HG02885 (cell line): ENCODE measurements at regions not wholly inside any gene's neighbourhood (a gene's known extent, or its start where the extent isn't known, plus 50 kb on each side); places are given as distances from the start of the nearest gene placed in this dataset.

Experiments used
- ATAC-seq: cut with Tn5 transposase; IDR thresholded peaks from one replicate; pipeline ENCODE4 v1.9.1; 2021; ENCODE audit warnings: mild to moderate bottlenecking; ENCODE audit not compliant: unreplicated experiment, poor library complexity

- no peak for ATAC-seq
Observed at GRCh38 chr16:85266857-85267256, 154.6 kb upstream of the CIBAR2 start.

- no peak for ATAC-seq
Observed at GRCh38 chr16:85267414-85267945, 155.2 kb upstream of the CIBAR2 start.

- ATAC-seq = no peak
Observed at GRCh38 chr16:85269165-85269564, 156.9 kb upstream of the CIBAR2 start.

GRCh38 chr16:85270374-85270773 is 158.1 kb upstream of the CIBAR2 start:
- no peak for ATAC-seq

GRCh38 chr16:85271198-85271597 is 158.9 kb upstream of the CIBAR2 start:
- ATAC-seq = no peak

- no peak for ATAC-seq
Observed at GRCh38 chr16:85273293-85273692, 161.0 kb upstream of the CIBAR2 start.

- no peak for ATAC-seq
Observed at GRCh38 chr16:85274501-85274900, 162.2 kb upstream of the CIBAR2 start.

DNA sequence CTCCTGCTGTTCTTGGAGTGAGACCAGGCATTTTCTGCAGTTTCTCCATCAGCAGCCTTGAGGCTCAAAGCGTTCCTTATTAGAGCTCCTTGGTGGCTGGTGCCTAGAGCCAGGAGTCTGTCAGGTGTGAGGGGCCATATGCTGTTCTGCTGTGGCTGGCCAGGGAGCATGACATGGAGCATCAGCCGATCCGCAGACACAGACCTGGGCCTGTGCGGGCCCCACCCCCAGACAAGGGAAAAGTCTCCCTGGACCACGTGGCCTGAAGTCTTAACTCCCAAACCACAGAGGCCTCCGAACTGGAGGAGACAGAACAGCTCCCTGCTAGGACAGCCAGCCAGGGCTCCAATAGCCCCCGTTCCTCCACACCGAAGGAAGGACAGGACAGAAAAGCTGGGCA is 162.7 kb upstream of the CIBAR2 start:
- no peak for ATAC-seq

GRCh38 chr16:85275533-85276249 is 163.4 kb upstream of the CIBAR2 start:
- ATAC-seq = no peak

GRCh38 chr16:85276258-85276657 is 164.0 kb upstream of the CIBAR2 start:
- no peak for ATAC-seq

DNA sequence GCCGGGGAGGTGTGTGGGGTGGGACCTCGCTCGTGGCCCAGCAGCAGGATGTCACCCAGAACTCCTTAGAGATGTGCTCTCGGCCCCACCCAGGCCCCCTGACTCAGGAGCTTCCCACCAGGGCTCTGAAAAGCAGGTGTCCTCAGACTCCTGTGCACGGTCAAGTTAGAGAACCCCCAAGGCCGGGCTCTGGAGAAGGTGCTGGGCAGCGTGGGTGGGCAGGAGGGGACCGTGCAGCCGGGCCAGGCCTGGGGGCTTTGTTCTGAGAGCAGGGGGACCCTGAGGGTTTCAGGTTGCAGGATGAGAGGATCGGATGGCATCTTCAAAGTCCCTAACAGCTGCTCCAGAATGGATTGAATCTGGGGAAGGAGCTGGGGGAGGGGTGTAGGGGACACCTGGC is 164.4 kb upstream of the CIBAR2 start:
- no peak for ATAC-seq

- no peak for ATAC-seq
Observed at GRCh38 chr16:85278839-85279238, 166.6 kb upstream of the CIBAR2 start.

DNA sequence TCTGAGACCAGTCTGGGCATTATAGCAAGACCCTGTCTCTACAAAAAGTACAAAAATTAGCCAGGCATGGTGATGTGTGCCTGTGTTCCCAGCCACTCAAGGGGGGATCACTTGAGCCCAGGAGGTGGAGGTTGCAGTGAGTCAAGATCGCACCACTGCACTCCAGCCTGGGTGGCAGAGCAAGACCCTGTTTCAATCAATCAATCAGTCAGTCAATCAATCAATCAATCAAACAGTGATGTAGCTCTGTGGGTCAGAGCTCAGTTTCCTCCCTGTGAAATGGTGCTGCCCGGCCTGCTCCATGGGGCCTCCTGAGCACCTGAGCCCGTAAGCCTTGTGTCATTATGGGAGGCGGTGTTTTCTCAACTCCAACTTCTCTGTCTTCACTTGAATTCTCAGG is 167.1 kb upstream of the CIBAR2 start:
- ATAC-seq = no peak

DNA sequence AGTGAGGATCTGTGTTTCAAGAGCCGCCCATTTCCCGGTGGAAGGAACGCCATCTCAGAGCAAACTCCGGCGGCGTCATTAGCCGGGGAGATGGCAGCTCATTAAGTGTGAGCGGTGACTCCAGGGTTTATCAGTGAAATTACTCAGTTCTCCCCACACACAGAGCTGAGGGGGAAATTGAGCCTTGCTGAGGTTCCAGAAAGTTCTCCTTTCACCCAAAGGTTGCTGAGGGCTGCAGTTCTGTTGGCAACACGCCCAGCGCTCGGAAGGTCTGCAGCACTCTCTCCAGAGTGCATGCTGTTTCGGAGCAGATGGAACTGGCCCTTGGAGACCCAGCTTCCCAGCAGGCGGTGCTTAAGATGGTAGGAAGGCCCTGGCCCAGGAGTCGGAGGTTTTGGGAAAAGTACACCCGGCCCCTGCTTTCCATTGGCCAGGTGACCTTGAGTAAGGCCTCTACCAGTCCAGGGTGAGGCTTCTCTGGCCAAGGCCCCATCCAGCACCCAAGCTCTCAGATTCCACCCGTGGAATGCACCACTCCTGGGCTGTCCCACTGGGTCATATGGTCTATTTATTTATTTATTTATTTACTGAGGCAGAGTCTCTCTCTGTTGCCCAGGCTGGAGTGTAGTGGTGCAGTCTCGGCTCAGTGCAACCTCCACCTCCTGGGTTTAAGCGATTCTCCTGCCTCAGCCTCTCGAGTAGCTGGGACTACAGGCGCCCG is 167.7 kb upstream of the CIBAR2 start:
- ATAC-seq = no peak

DNA sequence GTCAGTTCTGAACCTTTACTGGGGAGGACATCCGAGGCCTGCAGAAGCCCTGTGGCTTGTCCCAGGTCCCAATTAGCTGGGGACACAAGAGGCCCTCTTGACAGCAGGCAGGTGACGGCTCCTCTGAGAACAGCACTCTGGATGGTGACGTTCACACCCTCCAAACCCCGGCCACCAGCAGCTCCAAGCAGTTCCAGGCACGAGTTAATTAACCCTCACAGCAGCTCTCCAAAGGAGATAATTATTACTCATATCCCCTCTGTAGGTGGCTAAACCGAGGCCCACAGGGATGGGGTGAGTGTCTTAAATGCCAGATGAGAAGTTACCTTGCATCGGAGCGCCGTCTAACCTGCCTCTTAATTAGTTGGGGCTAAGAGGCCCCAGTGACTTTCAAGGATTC is 168.9 kb upstream of the CIBAR2 start:
- ATAC-seq = no peak

DNA sequence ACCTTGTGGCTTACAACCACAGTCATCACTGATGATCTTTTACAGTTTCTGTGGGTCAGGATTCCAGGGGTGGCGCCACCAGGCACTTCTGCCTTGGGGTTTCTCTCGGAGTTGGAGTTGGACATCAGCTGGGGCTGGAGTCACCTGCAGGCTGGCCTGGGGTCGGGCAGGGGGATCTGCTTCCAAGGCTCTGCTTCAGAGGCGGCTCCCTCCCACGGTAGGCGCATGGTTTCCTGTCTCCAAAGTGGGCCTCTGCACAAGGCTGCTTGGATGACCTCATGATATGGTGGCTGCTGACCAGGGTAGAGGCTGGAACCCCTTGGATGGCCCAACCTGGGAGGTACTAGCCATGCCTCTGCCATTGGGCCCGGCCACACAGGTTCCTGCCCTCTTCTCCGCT is 170.6 kb upstream of the CIBAR2 start:
- no peak for ATAC-seq

DNA sequence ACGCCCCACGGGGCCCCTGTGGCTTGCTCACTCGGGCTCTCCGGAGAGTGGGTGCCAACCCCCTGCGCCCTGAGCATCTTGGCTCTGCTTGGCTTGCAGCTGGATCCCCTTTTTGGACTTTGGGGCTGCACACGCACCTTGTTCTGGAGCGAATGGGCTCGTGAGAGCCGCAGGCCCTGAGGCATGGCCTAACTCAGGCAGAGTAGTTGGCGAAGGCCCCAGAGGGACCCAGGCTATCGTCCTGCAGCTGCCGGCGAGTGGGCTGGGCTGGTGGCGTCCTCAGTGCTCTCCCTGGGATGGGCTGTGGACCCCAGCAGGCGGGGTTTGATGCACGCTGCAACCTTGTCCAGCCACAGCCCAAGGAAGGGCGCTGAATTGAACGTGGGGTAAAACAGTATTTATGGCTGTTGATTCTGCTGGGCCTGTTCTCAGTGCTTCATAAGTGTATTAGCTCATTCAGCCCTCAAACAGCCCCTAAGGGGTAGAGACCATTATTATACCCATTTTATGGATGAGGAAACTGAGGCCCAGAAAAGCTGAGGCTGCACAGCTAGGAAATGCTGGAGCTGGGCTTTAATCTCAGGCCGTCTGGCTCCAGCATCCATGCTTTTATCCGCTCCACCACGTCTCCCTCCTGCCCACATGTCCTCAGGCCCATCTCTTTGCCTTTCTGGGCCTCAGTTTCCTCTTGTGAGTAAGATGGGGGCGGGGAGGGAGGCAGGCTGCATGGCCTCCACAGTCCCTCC is 171.2 kb upstream of the CIBAR2 start:
- ATAC-seq = no peak

DNA sequence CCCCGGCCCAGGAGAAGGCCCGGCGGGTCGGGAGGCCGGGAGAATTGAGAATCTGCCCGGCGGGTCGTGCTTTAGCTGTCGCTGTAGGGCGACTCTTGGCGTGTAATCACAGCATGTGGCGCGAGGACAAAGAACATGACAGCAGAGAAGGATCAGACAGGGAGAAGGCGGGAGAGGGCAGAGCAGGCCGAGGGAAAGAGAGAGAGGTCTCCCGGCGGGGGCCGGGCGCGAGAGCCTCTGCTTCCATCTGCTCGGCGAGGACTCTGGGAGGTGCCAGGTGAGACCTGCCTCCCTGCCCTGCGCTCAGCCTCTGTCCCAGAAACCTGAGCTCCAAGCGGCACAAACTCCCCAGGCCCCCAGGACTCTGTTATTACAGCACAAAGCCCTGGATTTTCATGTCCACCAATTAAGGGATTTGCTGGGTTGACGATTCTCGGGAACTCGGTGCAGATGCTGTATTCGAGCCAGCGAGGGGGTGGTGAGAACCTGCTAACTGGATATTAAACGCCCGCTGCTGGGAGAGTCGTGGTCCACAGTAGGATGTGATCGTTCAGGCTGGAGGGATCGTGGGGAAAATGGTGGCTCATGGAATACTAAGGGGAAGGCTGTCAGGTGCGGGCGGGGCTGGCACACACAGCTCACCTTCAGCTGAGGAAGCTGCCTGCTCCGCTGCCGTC is 172.0 kb upstream of the CIBAR2 start:
- no peak for ATAC-seq

- ATAC-seq = no peak
Observed at GRCh38 chr16:85285681-85286065, 173.4 kb upstream of the CIBAR2 start.

GRCh38 chr16:85286066-85286831 is 174.0 kb upstream of the CIBAR2 start:
- ATAC-seq = no peak
